ENCODE measurements at regions not wholly inside any gene's neighbourhood (a gene's known extent, or its start where the extent isn't known, plus 50 kb on each side); places are given as distances from the start of the nearest gene placed in this dataset.
A peak's percentile ranks its signal among the peaks of the same experiment; 100 is the strongest.

- no peak for DNase-seq (ENCODE audit: low read depth in 2 of 3, low spot score in 2 of 3)
Measured at GRCh38 chr9:129506892-129507291, 114.0 kb downstream of the C9orf50 start.

GRCh38 chr9:129506041-129506440 is 114.9 kb downstream of the C9orf50 start:
- no peak for DNase-seq (ENCODE audit: low read depth in 2 of 3, low spot score in 2 of 3)

GRCh38 chr9:129505270-129505902 is 115.5 kb downstream of the C9orf50 start:
- DNase-seq (ENCODE audit: low read depth in 2 of 3, low spot score in 2 of 3), result no peak

GRCh38 chr9:129504404-129504803 is 116.5 kb downstream of the C9orf50 start:
- DNase-seq (ENCODE audit: low read depth in 2 of 3, low spot score in 2 of 3), result no peak

GRCh38 chr9:129501771-129502319 is 119.1 kb downstream of the C9orf50 start:
- DNase-seq (ENCODE audit: low read depth in 2 of 3, low spot score in 2 of 3), result no peak

- no peak for DNase-seq (ENCODE audit: low read depth in 2 of 3, low spot score in 2 of 3)
Measured at GRCh38 chr9:129500863-129501770, 119.8 kb downstream of the C9orf50 start.

- DNase-seq (ENCODE audit: low read depth in 2 of 3, low spot score in 2 of 3), result no peak
Measured at GRCh38 chr9:129500161-129500862, 120.6 kb downstream of the C9orf50 start.

GRCh38 chr9:129498451-129499384 is 122.2 kb downstream of the C9orf50 start:
- no peak for DNase-seq (ENCODE audit: low read depth in 2 of 3, low spot score in 2 of 3)

- no peak for DNase-seq (ENCODE audit: low read depth in 2 of 3, low spot score in 2 of 3)
Measured at GRCh38 chr9:129497813-129498450, 123.0 kb downstream of the C9orf50 start.

GRCh38 chr9:129497005-129497812 is 123.7 kb downstream of the C9orf50 start:
- no peak for DNase-seq (ENCODE audit: low read depth in 2 of 3, low spot score in 2 of 3)

GRCh38 chr9:129496473-129497004 is 124.4 kb downstream of the C9orf50 start:
- peak in 1 of 3 experiments; percentile 65 for DNase-seq (ENCODE audit: low read depth in 2 of 3, low spot score in 2 of 3)

- DNase-seq (ENCODE audit: low read depth in 2 of 3, low spot score in 2 of 3), result peak in 2 of 3 experiments; percentile 69 to 79
Measured at GRCh38 chr9:129495620-129496472, 125.1 kb downstream of the C9orf50 start.

- DNase-seq (ENCODE audit: low read depth in 2 of 3, low spot score in 2 of 3), result no peak
Measured at GRCh38 chr9:129494113-129494789, 126.7 kb downstream of the C9orf50 start.

- DNase-seq (ENCODE audit: low read depth in 2 of 3, low spot score in 2 of 3), result no peak
Measured at GRCh38 chr9:129493706-129494047, 127.2 kb downstream of the C9orf50 start.

GRCh38 chr9:129493002-129493705 is 127.7 kb downstream of the C9orf50 start:
- DNase-seq (ENCODE audit: low read depth in 2 of 3, low spot score in 2 of 3), result no peak

- no peak for DNase-seq (ENCODE audit: low read depth in 2 of 3, low spot score in 2 of 3)
Measured at GRCh38 chr9:129491487-129491855, 129.4 kb downstream of the C9orf50 start.

All from activated CD8-positive, alpha-beta memory T cell treated with anti-CD3 and anti-CD28 coated beads for 48 hours (primary cell).